GM18873 (cell line): ENCODE measurements at regions not wholly inside any gene's neighbourhood (a gene's known extent, or its start where the extent isn't known, plus 50 kb on each side); places are given as distances from the start of the nearest gene placed in this dataset.
"Not testable (repeated sequence)": the region's sequence is repeated elsewhere in the genome, so short reads cannot be mapped to it uniquely, and the experiment has no call there.

Source experiments
- ATAC-seq: cut with Tn5 transposase; IDR thresholded peaks from one replicate; pipeline ENCODE4 v1.9.1; 2021; ENCODE audit warnings: mild to moderate bottlenecking, moderate library complexity, moderate number of reproducible peaks; ENCODE audit not compliant: unreplicated experiment, low FRiP score

GRCh38 chr2:185473838-185474237 is 264.8 kb upstream of the FSIP2 start:
- no peak for ATAC-seq

- no peak for ATAC-seq
These were observed 262.7 kb upstream of the FSIP2 start for GRCh38 chr2:185475914-185476313.

- ATAC-seq, result no peak
These were observed 261.2 kb upstream of the FSIP2 start for GRCh38 chr2:185477452-185477851.

GRCh38 chr2:185484602-185485001 is 254.0 kb upstream of the FSIP2 start:
- no peak for ATAC-seq

GRCh38 chr2:185502351-185502750 is 236.3 kb upstream of the FSIP2 start:
- ATAC-seq, result no peak

GRCh38 chr2:185507719-185508118 is 230.9 kb upstream of the FSIP2 start:
- no peak for ATAC-seq

- no peak for ATAC-seq
These were observed 228.5 kb upstream of the FSIP2 start for GRCh38 chr2:185510060-185510459.

- ATAC-seq, result no peak
These were observed 226.7 kb upstream of the FSIP2 start for GRCh38 chr2:185511925-185512324.

- no peak for ATAC-seq
These were observed 216.1 kb upstream of the FSIP2 start for GRCh38 chr2:185522472-185522871.

- ATAC-seq, result not testable (repeated sequence)
These were observed 214.4 kb upstream of the FSIP2 start for GRCh38 chr2:185524242-185524641.

GRCh38 chr2:185526161-185526560 is 212.4 kb upstream of the FSIP2 start:
- no peak for ATAC-seq

GRCh38 chr2:185531721-185532120 is 206.9 kb upstream of the FSIP2 start:
- ATAC-seq, result no peak

GRCh38 chr2:185537689-185538088 is 200.9 kb upstream of the FSIP2 start:
- no peak for ATAC-seq

GRCh38 chr2:185567196-185567595 is 171.4 kb upstream of the FSIP2 start:
- ATAC-seq, result no peak

GRCh38 chr2:185567940-185568339 is 170.7 kb upstream of the FSIP2 start:
- ATAC-seq, result no peak

GRCh38 chr2:185578322-185578721 is 160.3 kb upstream of the FSIP2 start:
- peak; percentile 46 for ATAC-seq

- ATAC-seq, result no peak
These were observed 155.4 kb upstream of the FSIP2 start for GRCh38 chr2:185583058-185583816.

- ATAC-seq, result not testable (repeated sequence)
These were observed 153.4 kb upstream of the FSIP2 start for GRCh38 chr2:185585165-185585564.

- ATAC-seq, result not testable (repeated sequence)
These were observed 147.3 kb upstream of the FSIP2 start for GRCh38 chr2:185591276-185591675.

- ATAC-seq, result no peak
These were observed 130.7 kb upstream of the FSIP2 start for GRCh38 chr2:185607945-185608344.

- no peak for ATAC-seq
These were observed 129.8 kb upstream of the FSIP2 start for GRCh38 chr2:185608799-185609198.

GRCh38 chr2:185610301-185610700 is 128.3 kb upstream of the FSIP2 start:
- ATAC-seq, result no peak

- no peak for ATAC-seq
These were observed 120.0 kb upstream of the FSIP2 start for GRCh38 chr2:185618625-185619024.
